Embryonic facial prominence (tissue), 1 donor: ENCODE measurements at regions not wholly inside any gene's neighbourhood (a gene's known extent, or its start where the extent isn't known, plus 50 kb on each side); places are given as distances from the start of the nearest gene placed in this dataset.
"Not testable (repeated sequence)": the region's sequence is repeated elsewhere in the genome, so short reads cannot be mapped to it uniquely, and the experiment has no call there.

Experiments used
- DNase-seq: peaks from one replicate; pipeline ENCODE4 v3.0.0-alpha.2; 2016; ENCODE audit errors: extremely low spot score

GRCh38 chr2:242004223-242004901, 134.8 kb downstream of the RTP5 start:
- DNase-seq = no peak

GRCh38 chr2:242004902-242005230, 135.3 kb downstream of the RTP5 start:
- no peak for DNase-seq

- DNase-seq = not testable (repeated sequence)
Observed at GRCh38 chr2:242006091-242006634, 136.6 kb downstream of the RTP5 start.

GRCh38 chr2:242008908-242009307, 139.4 kb downstream of the RTP5 start:
- not testable (repeated sequence) for DNase-seq

GRCh38 chr2:242009846-242010245, 140.3 kb downstream of the RTP5 start:
- DNase-seq = not testable (repeated sequence)

- DNase-seq = not testable (repeated sequence)
Observed at GRCh38 chr2:242010252-242011166, 141.0 kb downstream of the RTP5 start.

GRCh38 chr2:242011167-242011513, 141.6 kb downstream of the RTP5 start:
- no peak for DNase-seq

- DNase-seq = no peak
Observed at GRCh38 chr2:242011516-242011915, 142.0 kb downstream of the RTP5 start.

- no peak for DNase-seq
Observed at GRCh38 chr2:242011991-242012764, 142.6 kb downstream of the RTP5 start.

GRCh38 chr2:242012956-242013764, 143.6 kb downstream of the RTP5 start:
- no peak for DNase-seq

GRCh38 chr2:242013771-242014170, 144.2 kb downstream of the RTP5 start:
- no peak for DNase-seq

- DNase-seq = no peak
Observed at GRCh38 chr2:242015108-242016065, 145.9 kb downstream of the RTP5 start.

- DNase-seq = no peak
Observed at GRCh38 chr2:242017086-242017485, 147.6 kb downstream of the RTP5 start.

- not testable (repeated sequence) for DNase-seq
Observed at GRCh38 chr2:242018416-242018815, 148.9 kb downstream of the RTP5 start.

GRCh38 chr2:242019344-242019743, 149.8 kb downstream of the RTP5 start:
- no peak for DNase-seq

GRCh38 chr2:242020196-242021004, 150.9 kb downstream of the RTP5 start:
- no peak for DNase-seq

GRCh38 chr2:242022550-242023290, 153.2 kb downstream of the RTP5 start:
- DNase-seq = no peak

GRCh38 chr2:242024751-242025355, 155.3 kb downstream of the RTP5 start:
- no peak for DNase-seq
